GM19467 (cell line): ENCODE measurements at regions not wholly inside any gene's neighbourhood (a gene's known extent, or its start where the extent isn't known, plus 50 kb on each side); places are given as distances from the start of the nearest gene placed in this dataset.
"Not testable (repeated sequence)": the region's sequence is repeated elsewhere in the genome, so short reads cannot be mapped to it uniquely, and the experiment has no call there.

Experiments used
- ATAC-seq: cut with Tn5 transposase; IDR thresholded peaks from one replicate; pipeline ENCODE4 v1.9.1; 2021; ENCODE audit warnings: mild to moderate bottlenecking, moderate library complexity; ENCODE audit not compliant: unreplicated experiment

DNA sequence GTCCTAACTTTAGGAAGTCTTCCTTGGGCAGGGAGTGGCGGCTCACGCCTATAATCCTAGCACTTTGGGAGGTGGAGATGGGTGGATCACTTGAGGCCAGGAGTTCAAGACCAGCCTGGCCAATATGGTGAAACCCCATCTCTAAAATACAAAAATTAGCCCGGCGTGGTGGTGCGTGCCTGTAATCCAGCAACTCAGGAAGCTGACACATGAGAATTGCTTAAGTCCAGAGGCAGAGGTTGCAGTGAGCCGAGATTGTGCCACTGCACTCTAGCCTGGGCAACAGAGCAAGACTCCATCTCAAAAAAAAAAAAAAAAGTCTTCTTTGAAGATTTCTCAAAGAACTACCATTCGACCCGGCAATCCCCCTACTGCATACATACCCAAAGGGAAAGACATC, 50.0 kb upstream of the GPCPD1 start:
- ATAC-seq = not testable (repeated sequence)
